Fibroblast of the aortic adventitia (primary cell): ENCODE measurements at regions not wholly inside any gene's neighbourhood (a gene's known extent, or its start where the extent isn't known, plus 50 kb on each side); places are given as distances from the start of the nearest gene placed in this dataset.

Source experiments
- DNase-seq: peaks from one replicate; pipeline ENCODE4 v3.0.0-alpha.2; 2010; ENCODE audit warnings: low read depth
- H3K4me3 ChIP-seq: 2 replicates; pipeline ENCODE4 v1.5.1; 2011; ENCODE audit warnings: low read depth, mild to moderate bottlenecking, control low read depth, low read length, moderate library complexity
- TF ChIP-seq, protein P1 (sequence below): IDR thresholded peaks from 2 replicates; pipeline ENCODE4 v1.5.1; 2011; ENCODE audit warnings: mild to moderate bottlenecking, low read length, control low read depth, inconsistent platforms; ENCODE audit not compliant: insufficient read depth

DNA sequence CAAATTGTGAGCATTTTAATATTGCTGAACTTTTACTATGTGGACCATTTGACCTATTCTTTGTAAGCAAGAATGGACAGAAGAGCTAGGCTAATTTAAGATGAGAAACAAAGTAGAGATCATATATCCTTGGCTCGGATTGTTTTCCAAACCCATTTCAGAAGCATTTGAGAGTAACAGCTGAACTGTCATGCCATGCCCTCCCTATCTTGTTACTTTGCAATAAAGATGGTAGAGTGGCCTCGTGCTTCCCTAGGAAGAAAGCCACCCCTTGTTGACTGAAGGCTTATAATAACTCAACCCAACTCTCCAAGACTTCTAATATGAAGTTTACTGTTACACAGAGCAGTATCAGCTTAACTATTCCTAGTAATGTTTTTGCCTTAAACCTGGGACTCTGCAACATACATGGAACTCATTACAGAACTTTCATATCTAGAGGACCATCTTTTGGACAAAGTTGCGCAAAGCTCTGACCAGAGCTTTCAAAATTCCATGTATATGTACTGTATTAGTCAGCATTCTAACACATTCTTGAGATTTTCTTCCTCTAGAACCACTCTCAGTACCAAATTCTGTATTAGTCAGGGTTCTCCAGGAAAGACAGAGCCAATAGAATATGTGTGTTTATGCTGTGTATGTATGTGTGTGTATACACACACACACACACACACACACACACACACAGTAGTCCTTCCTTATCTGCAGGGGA lies 68.7 kb downstream of the ADAMTS1 start:
- DNase-seq = peak; percentile 68
- TF ChIP-seq, protein P1, sequence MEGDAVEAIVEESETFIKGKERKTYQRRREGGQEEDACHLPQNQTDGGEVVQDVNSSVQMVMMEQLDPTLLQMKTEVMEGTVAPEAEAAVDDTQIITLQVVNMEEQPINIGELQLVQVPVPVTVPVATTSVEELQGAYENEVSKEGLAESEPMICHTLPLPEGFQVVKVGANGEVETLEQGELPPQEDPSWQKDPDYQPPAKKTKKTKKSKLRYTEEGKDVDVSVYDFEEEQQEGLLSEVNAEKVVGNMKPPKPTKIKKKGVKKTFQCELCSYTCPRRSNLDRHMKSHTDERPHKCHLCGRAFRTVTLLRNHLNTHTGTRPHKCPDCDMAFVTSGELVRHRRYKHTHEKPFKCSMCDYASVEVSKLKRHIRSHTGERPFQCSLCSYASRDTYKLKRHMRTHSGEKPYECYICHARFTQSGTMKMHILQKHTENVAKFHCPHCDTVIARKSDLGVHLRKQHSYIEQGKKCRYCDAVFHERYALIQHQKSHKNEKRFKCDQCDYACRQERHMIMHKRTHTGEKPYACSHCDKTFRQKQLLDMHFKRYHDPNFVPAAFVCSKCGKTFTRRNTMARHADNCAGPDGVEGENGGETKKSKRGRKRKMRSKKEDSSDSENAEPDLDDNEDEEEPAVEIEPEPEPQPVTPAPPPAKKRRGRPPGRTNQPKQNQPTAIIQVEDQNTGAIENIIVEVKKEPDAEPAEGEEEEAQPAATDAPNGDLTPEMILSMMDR = no peak
- H3K4me3 ChIP-seq = no peak overlapping the region

DNA sequence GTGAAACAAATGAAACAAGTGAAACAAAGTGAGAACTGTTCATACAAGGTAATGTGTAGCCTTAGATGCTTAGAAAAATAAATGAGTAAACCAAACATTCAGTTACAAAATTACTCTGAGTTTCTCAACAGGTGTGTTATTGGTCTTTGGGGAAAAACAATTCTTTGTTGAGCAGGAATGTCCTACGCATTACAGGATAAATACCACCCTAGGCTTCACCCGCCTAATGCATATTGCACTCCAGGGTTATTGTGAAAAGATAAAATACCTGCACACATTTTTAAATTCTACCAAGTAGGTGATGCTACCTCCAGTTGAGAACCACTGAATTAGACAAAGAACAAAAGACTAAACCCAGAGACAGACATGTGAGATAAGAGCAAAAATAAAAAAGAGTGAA lies 72.2 kb downstream of the ADAMTS1 start:
- no peak for DNase-seq
- H3K4me3 ChIP-seq = no peak overlapping the region
- TF ChIP-seq, protein P1 = no peak

DNA sequence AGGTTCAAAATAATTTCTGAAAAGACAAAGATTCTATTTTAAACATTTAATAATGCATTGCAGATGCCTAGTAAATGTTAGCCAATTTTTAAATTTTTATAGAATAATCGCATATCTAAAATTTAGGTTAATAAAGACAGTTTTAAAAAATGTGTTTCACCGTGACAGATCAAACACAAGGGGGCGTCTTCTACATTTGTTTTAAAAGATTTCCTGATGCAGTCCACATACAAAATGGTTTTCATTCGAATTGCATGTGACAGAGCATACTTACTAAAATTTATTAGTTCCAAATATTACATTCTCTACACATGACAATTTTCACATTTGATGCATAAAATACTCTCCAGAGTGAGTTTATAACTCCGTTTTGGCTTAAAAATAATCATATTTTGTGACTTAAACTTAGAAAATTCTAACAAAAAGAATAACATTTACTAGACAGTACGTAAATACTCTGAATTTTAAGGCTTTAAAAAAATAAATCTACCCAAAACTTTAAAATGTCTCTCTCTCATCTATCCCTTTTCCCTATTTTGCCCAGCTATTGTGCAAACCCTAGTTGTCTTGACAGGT lies 75.5 kb downstream of the ADAMTS1 start:
- DNase-seq = peak; percentile 83
- no peak overlapping the region for H3K4me3 ChIP-seq

DNA sequence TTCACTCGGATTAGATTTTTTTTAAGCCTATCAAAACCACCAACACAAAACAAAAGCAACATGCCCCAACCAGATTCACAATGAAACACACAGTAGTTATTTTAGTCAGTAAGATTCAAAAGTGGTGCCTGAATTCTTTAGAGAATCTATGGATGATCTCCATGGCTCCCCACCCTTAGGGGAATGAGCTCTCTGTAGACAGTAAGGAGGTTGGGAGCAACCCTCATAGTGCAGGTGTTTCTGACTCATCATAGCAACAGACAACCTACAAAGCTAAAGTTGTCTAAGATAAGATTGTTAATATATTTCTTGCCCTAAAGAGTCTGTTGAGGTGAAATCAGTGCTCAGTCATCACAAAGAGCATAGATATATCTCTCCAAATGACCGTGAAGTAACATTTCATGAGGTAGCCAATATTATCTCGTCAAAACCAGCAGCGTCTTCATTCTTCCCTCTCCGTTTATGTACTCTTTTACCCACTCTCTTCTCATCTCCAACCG lies 78.3 kb downstream of the ADAMTS1 start:
- TF ChIP-seq, protein P1 = no peak
- no peak for DNase-seq
- H3K4me3 ChIP-seq = no peak overlapping the region

More for the DNA sequence above, 75.5 kb downstream of the ADAMTS1 start:
- TF ChIP-seq, protein P1 = peak; percentile 60

DNA sequence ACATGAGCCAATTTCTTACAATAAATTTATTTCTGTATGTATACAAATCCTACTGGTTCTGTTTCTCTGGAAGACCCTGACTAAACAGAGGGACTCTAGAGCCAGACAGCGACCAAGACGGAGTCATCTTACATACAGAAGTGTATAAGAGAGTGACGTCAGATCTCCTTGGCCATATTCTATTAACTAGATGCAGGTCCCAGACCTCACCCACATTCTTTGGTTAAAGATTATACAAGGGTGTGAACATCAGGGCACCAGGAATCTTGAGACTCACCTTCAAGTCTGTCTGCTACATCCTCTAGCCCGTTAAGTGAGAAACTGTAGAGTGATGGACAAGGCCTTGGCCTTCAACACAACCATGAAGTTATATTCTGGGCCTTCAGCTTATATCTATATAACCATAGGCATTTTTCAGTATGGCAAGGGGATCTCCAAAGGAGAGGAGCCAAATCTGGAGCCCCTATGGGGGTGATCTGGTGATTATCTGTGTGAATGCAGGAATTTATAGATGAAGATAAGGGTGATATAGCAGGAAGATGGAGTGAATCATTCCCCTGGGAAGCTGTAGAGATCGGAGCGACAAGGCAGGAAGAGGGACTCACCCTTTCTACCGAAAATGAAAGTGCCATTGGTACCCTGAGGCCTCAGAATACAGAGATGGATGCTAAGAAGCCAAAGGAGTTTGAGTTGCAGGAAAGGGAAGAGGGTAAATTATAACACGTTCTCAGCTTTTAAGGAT lies 83.9 kb downstream of the ADAMTS1 start:
- TF ChIP-seq, protein P1 = no peak
- no peak for DNase-seq
- H3K4me3 ChIP-seq = no peak overlapping the region

DNA sequence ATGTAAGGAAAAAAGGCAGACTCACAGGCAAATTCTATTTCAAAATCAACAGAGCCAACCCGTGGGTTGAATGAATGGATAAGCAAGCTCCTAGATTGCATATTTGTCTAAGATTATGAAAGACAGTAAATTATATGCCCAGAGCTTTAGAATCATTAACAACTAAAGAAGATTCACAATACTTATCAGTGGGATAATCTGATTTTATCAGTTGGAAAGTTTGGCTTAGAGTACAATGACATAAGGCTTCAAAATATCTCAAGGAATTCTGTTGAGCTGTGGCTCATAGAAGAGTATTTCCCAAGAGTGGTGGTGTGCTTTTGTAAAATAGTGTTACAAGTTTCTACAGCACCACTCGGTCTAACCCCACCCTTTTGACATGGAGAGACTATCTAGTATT lies 85.5 kb downstream of the ADAMTS1 start:
- DNase-seq = no peak
- H3K4me3 ChIP-seq = no peak overlapping the region
- TF ChIP-seq, protein P1 = no peak
